Endodermal cell (in vitro differentiated cells): ENCODE measurements at regions not wholly inside any gene's neighbourhood (a gene's known extent, or its start where the extent isn't known, plus 50 kb on each side); places are given as distances from the start of the nearest gene placed in this dataset.

Experiments used
- DNase-seq: peaks from one replicate; pipeline ENCODE4 v3.0.0-alpha.2; 2017
- H3K27ac ChIP-seq: 2 replicates; pipeline ENCODE4 v1.5.1; 2013; ENCODE audit warnings: mild to moderate bottlenecking, low read depth, low read length, moderate library complexity
- H3K27me3 ChIP-seq: 2 replicates; pipeline ENCODE4 v1.6.1; 2013; ENCODE audit warnings: mild to moderate bottlenecking, low read length, moderate library complexity; ENCODE audit not compliant: insufficient read depth, control insufficient read depth, poor library complexity, severe bottlenecking
- H3K36me3 ChIP-seq: 2 replicates; pipeline ENCODE4 v1.7.0; 2013; ENCODE audit warnings: mild to moderate bottlenecking, low read length, moderate library complexity; ENCODE audit not compliant: control insufficient read depth, insufficient read depth
- H3K4me1 ChIP-seq: one replicate; pipeline ENCODE4 v1.7.0; 2013; ENCODE audit warnings: low read length; ENCODE audit not compliant: control insufficient read depth, insufficient read depth
- H3K4me3 ChIP-seq: 2 replicates; pipeline ENCODE4 v1.5.1; 2013; ENCODE audit warnings: mild to moderate bottlenecking, low read length, moderate library complexity
- H3K9ac ChIP-seq: 2 replicates; pipeline ENCODE4 v1.6.1; 2013; ENCODE audit warnings: mild to moderate bottlenecking, low read length, moderate library complexity; ENCODE audit not compliant: poor library complexity, severe bottlenecking; ENCODE audit errors: extremely low read depth
- H3K9me3 ChIP-seq: 2 replicates; pipeline ENCODE4 v1.6.1; 2013; ENCODE audit warnings: mild to moderate bottlenecking, low read length, moderate library complexity; ENCODE audit not compliant: control insufficient read depth
- H3K27ac Mint-ChIP-seq: 2 replicates; pipeline ENCODE4 v1.8.0; 2020; ENCODE audit warnings: mixed read lengths
- H3K27me3 Mint-ChIP-seq: 2 replicates; pipeline ENCODE4 v1.8.0; 2021; ENCODE audit warnings: mild to moderate bottlenecking, mixed read lengths; ENCODE audit not compliant: insufficient read depth
- H3K36me3 Mint-ChIP-seq: 2 replicates; pipeline ENCODE4 v1.8.0; 2020; ENCODE audit warnings: low read depth, mixed read lengths
- H3K4me1 Mint-ChIP-seq: 2 replicates; pipeline ENCODE4 v1.8.0; 2020; ENCODE audit warnings: mixed read lengths
- H3K4me3 Mint-ChIP-seq: 2 replicates; pipeline ENCODE4 v1.8.0; 2020; ENCODE audit warnings: mild to moderate bottlenecking, moderate library complexity, mixed read lengths
- H3K9me3 Mint-ChIP-seq: 2 replicates; pipeline ENCODE4 v1.8.0; 2020; ENCODE audit warnings: mild to moderate bottlenecking, mixed read lengths
- CTCF ChIP-seq: fragments of 200-600 bp; sonication (generic); conservative IDR thresholded peaks from 2 replicates; pipeline ENCODE4 v1.5.0; 2021; ENCODE audit warnings: antibody characterized with exemption, mild to moderate bottlenecking
- WGBS, 2 experiments: methylation state at CpG; one replicate each; pipeline versions ENCODE4 v1.1.5 to v1.1.7; 2013; ENCODE audit warnings: missing lambda C conversion rate in 2 of 2, mixed read lengths in 1 of 2; ENCODE audit not compliant: insufficient coverage in 1 of 2, insufficient read length in 1 of 2; 5-methylcytosine and 5-hydroxymethylcytosine counted together

GRCh38 chr17:69677130-69677529, 262.6 kb downstream of the MAP2K6 start:
- no peak overlapping the region for H3K27ac ChIP-seq
- H3K4me3 ChIP-seq, result no peak overlapping the region
- Mint-ChIP-seq H3K27me3 (no peaks in the 10 kb centered on the region), H3K4me1 (no peaks in the 10 kb centered on the region), H3K9me3 (peaks cover 3% of the 10 kb centered on the region), H3K4me3 (no peak overlapping the region), H3K27ac (no peak overlapping the region), H3K36me3 (no peaks in the 10 kb centered on the region)
- no peaks in the 10 kb centered on the region for H3K4me1 ChIP-seq
- H3K9me3 ChIP-seq, result no peaks in the 10 kb centered on the region
- 76% methylated on average over 5 of the region's 6 CpGs; no CpG with 5 or more reads in 1 of the 2 experiments for WGBS, 2 experiments
- no peaks in the 10 kb centered on the region for H3K27me3 ChIP-seq
- no peak for DNase-seq
- H3K9ac ChIP-seq, result no peak overlapping the region
- TF ChIP-seq CTCF, result no peak
- no peaks in the 10 kb centered on the region for H3K36me3 ChIP-seq

- Histone ChIP-seq H3K27ac (no peak overlapping the region), H3K9me3 (no peaks in the 10 kb centered on the region), H3K4me1 (no peaks in the 10 kb centered on the region), H3K9ac (no peak overlapping the region), H3K27me3 (no peaks in the 10 kb centered on the region), H3K4me3 (no peak overlapping the region), H3K36me3 (no peaks in the 10 kb centered on the region)
- WGBS, 2 experiments, result 40 to 88% methylated on average over 1 to 2 of the region's 2 CpGs
- TF ChIP-seq CTCF, result no peak
- Mint-ChIP-seq H3K9me3 (peaks cover 3% of the 10 kb centered on the region), H3K27ac (no peak overlapping the region), H3K4me1 (no peaks in the 10 kb centered on the region), H3K27me3 (no peaks in the 10 kb centered on the region), H3K4me3 (no peak overlapping the region), H3K36me3 (no peaks in the 10 kb centered on the region)
- no peak for DNase-seq
Measured at GRCh38 chr17:69678206-69678605, 263.7 kb downstream of the MAP2K6 start.

GRCh38 chr17:69679829-69680228, 265.3 kb downstream of the MAP2K6 start:
- no peak for TF ChIP-seq CTCF
- WGBS, 2 experiments, result 97 to 100% methylated on average over 1 to 5 of the region's 5 CpGs
- Histone ChIP-seq H3K36me3 (no peaks in the 10 kb centered on the region), H3K9ac (no peak overlapping the region), H3K4me1 (no peaks in the 10 kb centered on the region), H3K9me3 (no peaks in the 10 kb centered on the region), H3K27me3 (no peaks in the 10 kb centered on the region), H3K27ac (no peak overlapping the region), H3K4me3 (no peak overlapping the region)
- Mint-ChIP-seq H3K4me3 (no peak overlapping the region), H3K27me3 (no peaks in the 10 kb centered on the region), H3K4me1 (no peaks in the 10 kb centered on the region), H3K9me3 (peaks cover 3% of the 10 kb centered on the region), H3K36me3 (no peaks in the 10 kb centered on the region), H3K27ac (no peak overlapping the region)
- no peak for DNase-seq
